HG03565 (cell line): ENCODE measurements at regions not wholly inside any gene's neighbourhood (a gene's known extent, or its start where the extent isn't known, plus 50 kb on each side); places are given as distances from the start of the nearest gene placed in this dataset.

ENCODE experiments used
- ATAC-seq: cut with Tn5 transposase; IDR thresholded peaks from one replicate; pipeline ENCODE4 v1.9.1; 2021; ENCODE audit warnings: mild to moderate bottlenecking, moderate library complexity; ENCODE audit not compliant: unreplicated experiment

GRCh38 chr6:133630651-133631050 lies 258.3 kb upstream of the TCF21 start:
- no peak for ATAC-seq

DNA sequence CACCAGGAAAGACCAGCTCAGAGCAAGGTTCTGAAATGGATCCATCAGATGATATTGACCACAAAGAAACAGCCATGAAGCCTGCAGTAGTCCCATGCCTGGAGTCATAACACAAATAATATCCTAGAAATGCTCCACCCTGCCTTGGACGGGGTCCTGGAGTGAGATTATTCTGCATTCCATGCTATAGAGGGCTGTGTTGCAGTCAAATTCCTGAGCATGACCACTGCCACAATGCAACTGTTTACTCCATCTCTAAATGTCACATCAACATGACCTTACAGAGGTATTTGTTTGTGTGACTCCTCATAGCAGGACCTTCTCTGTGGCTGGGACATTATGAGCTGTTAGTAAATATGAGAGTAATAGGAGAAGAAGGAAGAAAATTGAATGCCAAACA lies 257.5 kb upstream of the TCF21 start:
- ATAC-seq: no peak

- no peak for ATAC-seq
Measured at GRCh38 chr6:133632206-133632605, 256.7 kb upstream of the TCF21 start.

DNA sequence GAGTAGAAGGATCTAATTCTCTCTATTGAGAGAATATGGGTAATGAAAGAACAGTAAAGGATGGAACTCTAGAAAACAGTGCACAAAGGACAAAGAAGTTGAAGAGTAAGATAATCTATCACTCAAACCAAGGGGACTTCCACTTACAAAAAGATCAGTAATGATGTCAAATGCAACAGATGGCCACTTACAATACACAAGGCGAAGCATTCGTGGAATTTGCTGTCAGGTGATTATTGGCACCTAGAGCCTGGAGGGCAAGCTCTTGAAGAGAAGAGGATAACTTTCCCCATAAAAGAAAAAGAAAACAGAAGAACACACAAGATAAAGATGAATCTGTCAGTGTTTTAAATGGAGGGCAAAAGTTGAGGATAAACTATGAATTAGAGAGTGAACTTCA lies 256.0 kb upstream of the TCF21 start:
- no peak for ATAC-seq

DNA sequence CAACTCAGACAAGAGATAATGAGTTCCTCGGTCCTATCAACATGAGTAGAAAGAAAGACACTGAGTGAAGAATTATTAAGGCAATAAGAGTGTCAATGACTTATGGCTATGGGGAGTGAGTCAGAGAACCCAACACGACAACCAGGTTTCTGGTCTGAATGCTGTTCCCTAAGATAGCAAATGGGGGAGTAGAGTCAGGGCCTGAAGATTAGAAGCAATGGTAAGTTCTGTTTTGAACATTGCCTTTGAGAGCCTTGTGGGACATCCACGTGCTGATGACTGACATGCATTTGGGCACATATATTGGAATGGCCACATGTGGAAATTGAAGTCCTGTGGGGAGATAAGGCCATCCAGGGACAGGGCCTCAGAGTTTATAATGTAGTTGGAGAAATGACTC lies 254.4 kb upstream of the TCF21 start:
- ATAC-seq: no peak

GRCh38 chr6:133635447-133635846 lies 253.5 kb upstream of the TCF21 start:
- ATAC-seq: no peak

DNA sequence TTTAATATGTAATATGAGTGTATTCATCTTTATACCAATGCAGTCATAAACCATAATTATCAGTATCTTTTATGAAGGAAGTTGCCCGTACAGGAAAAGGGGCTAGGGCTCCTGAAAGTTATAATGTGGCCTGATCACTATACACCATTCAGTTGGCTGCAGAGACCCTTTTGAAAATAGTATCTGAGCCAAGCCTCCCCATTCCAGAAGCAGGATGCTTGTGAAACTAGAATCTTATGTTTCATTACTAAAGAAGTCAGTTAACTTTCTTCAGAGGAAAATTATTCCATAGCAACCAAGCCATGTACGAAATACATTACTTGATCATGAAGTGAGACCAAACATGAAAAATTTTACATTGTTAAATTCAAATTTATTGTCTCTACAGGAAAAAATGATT lies 251.5 kb upstream of the TCF21 start:
- no peak for ATAC-seq

GRCh38 chr6:133637874-133638273 lies 251.0 kb upstream of the TCF21 start:
- no peak for ATAC-seq

- no peak for ATAC-seq
Measured at GRCh38 chr6:133641104-133641503, 247.8 kb upstream of the TCF21 start.

- no peak for ATAC-seq
Measured at GRCh38 chr6:133644548-133644891, 244.4 kb upstream of the TCF21 start.

DNA sequence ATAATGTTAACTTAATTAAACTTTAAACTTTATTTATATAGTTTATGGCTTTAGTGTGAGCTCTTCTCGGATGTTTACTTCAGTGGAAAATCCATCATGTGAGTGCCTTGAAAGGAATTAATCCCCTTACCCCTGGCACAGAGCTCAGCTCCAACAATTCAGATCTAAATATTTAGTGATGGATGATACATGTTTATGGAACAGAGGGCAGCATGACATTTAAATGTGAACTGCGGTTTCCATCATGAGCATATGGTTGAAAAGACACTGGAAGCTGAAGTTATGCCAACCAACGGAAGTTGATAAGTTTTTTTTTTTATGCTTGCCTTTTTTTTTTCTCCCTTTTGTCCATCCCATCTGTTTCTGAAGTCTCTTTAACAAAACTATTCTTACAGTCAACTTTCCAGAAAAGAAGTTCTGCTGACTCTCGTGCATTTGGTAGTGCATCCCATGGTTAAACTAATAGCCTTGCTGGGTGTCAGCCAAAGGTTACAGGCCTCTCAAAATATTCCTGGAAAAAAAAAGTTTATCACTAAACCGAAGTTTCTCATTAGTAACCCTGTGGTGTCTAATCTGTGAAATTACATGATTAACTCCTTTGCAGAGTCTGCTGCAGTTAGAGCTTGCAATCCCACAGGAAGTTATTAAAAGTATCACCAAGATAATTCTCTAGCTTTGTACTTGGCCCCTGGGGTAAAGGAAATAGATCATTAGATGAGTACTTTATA lies 243.9 kb upstream of the TCF21 start:
- no peak for ATAC-seq

- ATAC-seq: no peak
Measured at GRCh38 chr6:133645966-133646740, 242.8 kb upstream of the TCF21 start.

DNA sequence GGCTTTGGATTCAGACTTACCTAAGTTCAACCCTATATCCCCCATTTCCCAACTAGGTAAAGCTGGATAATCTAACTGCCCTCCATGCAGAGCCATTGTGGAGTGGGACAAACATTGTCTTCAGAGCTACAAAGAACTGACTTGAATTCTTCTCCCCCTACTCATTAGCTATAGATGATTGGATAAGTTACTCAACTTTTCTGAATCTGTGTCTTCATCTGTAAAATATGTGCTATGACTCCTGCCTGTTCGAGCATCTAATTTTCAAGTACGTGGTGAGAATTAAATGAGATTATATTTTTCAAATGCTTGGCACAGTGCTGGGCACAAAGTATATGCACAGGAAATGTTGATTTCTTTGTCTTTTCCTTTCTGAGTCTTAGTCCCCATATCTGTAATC lies 240.3 kb upstream of the TCF21 start:
- ATAC-seq: no peak

GRCh38 chr6:133671376-133671775 lies 217.5 kb upstream of the TCF21 start:
- ATAC-seq: no peak

DNA sequence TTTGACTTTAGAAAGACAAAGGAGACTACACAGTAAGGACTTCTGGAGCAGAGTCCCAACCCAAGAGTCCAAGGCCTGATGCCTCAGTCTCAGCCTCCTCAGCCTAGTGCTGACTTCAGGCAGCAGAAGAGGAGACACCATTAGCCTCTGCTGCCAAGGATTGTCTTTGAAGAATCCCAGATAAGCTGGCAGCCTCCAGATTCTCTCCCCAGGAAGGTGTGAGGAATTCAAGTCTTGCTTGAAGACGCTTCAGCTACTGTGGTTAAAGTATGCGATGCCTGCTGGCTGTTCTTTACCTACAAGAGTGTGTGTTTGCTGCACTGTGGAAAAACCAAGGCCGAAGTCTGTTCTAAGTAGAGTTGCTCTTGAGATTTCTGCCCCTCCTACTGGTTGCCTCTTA lies 215.9 kb upstream of the TCF21 start:
- ATAC-seq: no peak

- ATAC-seq: no peak
Measured at GRCh38 chr6:133674661-133675060, 214.3 kb upstream of the TCF21 start.

- ATAC-seq: no peak
Measured at GRCh38 chr6:133680994-133681393, 207.9 kb upstream of the TCF21 start.

DNA sequence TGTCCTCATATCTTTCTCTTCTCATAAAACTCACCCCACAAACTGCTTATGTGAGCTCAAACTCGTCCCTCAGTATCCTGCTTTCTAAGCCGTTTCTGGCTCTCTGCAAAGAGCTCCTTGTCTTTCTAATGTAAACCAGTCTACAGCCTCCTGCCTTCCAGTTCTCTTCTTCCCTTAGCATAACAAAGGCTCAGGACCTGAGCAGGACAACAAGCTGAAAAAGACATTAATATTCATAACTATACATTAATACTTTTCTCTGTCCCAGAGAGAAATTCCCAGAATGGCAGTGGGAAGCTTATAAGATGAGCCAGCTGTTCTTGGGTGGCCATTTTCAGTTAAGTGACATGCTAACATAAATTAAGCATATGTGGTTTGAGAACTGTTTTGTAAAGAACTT lies 207.0 kb upstream of the TCF21 start:
- ATAC-seq: no peak

DNA sequence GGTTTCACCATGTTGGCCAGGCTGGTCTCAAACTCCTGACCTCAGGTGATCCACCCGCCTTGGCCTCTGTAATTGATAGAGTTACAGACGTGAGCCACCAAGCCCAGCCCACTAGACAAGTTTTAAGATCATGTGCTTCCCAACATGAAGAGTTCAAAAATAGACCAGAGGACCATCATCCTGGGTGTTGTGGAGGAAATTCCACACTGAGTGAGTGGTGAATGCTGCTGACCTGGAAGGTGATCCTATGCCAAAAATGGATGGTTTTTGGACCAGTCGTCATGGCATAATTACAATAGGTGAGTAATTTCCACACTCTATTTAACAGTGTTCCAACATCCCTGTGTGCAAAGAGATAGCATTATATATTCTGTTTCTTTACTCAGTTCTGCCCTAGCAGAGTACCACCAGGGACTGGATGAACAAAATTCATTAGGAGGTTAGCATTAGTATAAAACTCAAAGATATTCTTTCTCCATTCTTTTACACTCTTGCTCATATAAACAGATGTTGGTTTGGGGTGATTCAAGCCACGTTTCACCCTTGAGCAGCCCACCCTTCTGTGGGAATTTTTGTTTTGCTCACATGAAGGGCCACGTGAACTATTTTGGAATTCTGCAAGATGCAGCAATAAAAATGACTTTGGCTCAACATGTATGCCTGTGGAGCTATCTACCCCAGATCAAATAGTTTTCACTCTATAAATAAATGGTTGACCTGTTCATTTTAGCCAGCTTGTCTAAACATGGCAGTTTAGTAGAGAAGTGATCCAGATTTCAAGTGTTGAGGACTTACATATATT lies 206.2 kb upstream of the TCF21 start:
- ATAC-seq: no peak

DNA sequence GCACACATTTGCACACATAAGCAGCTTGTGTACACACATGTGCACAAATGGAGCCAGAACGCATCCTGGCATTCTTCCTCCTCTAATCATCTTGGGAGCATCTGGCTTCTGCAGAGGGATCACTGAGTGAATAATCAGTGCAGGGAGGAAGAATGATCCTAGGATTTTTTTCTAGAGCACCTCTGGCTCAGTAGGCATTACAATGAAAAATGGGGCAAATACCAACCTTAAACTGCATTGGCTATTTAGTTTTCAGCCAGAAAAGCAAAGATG lies 205.7 kb upstream of the TCF21 start:
- no peak for ATAC-seq

DNA sequence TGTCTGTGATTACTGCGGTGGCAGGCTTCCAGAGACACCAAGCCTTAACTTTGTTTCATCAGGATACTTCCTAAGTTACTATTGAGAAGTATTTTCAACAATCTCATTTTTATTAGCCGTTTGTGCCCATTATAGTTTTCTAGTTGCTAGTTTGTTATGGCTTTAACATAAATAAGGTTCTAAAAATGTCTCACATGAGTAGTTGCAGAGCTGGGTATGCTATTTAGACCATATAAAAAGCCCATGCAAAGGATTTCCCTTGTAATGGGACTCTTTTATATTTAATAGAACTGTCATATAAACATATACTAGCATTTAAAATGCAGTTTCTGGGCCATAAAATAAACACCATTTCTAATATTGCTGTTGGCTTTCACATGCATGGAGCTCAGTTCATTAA lies 205.3 kb upstream of the TCF21 start:
- ATAC-seq: no peak
